H1 (cell line): ENCODE measurements at regions not wholly inside any gene's neighbourhood (a gene's known extent, or its start where the extent isn't known, plus 50 kb on each side); places are given as distances from the start of the nearest gene placed in this dataset.

Source experiments
- CTCF ChIA-PET: fragments of 300-600 bp; sonication (Branson Sonifier 250); formaldehyde crosslinking; loops from one replicate; lab custom pipeline; 2021; ENCODE audit not compliant: partially characterized antibody; lab: Charles Lee
- POLR2A ChIA-PET: fragments of 300-600 bp; sonication (Branson Sonifier 250); formaldehyde crosslinking; loops from one replicate; lab custom pipeline; 2021; ENCODE audit warnings: inconsistent platforms; ENCODE audit not compliant: partially characterized antibody; lab: Charles Lee
- DNase-seq, 2 experiments: peaks; one replicate each; pipeline versions ENCODE4 v3.0.0 to v3.0.0-alpha.2; 2010 to 2022; ENCODE audit warnings: low spot score in 2 of 2, low read depth in 1 of 2, mixed read lengths in 1 of 2
- FAIRE-seq: peaks from 2 replicates; lab custom pipeline; 2011; peaks lifted over from hg19 to GRCh38; lab: Jason Lieb, UNC
- H2AFZ ChIP-seq: 2 replicates; pipeline ENCODE4 v1.8.1; 2012; ENCODE audit warnings: low read length, inconsistent platforms
- H2AK5ac ChIP-seq: 2 replicates; pipeline ENCODE4 v1.6.1; 2013; ENCODE audit warnings: low read depth, low read length
- H2BK120ac ChIP-seq: replicated peaks from 2 replicates; pipeline ENCODE3; 2013; ENCODE audit warnings: low read depth, low read length, inconsistent platforms
- H2BK12ac ChIP-seq: 2 replicates; pipeline ENCODE4 v1.6.1; 2013; ENCODE audit warnings: low read depth, low read length
- H2BK15ac ChIP-seq: 2 replicates; pipeline ENCODE4 v1.6.1; 2013; ENCODE audit warnings: low read length
- H2BK20ac ChIP-seq: 2 replicates; pipeline ENCODE4 v1.6.1; 2013; ENCODE audit warnings: low read length
- H2BK5ac ChIP-seq: 2 replicates; pipeline ENCODE4 v1.6.1; 2013; ENCODE audit warnings: low read depth, low read length
- H3K14ac ChIP-seq: 2 replicates; pipeline ENCODE4 v1.6.1; 2013; ENCODE audit warnings: inconsistent platforms; ENCODE audit not compliant: insufficient read length
- H3K18ac ChIP-seq: 2 replicates; pipeline ENCODE4 v1.6.1; 2013; ENCODE audit warnings: low read length; ENCODE audit errors: extremely low read depth
- H3K23ac ChIP-seq: 2 replicates; pipeline ENCODE4 v1.6.1; 2013; ENCODE audit warnings: inconsistent platforms; ENCODE audit not compliant: insufficient read length
- H3K23me2 ChIP-seq: 2 replicates; pipeline ENCODE4 v1.6.1; 2013; ENCODE audit warnings: low read depth, low read length
- H3K27ac ChIP-seq: 2 replicates; pipeline ENCODE4 v1.6.1; 2011; ENCODE audit warnings: low read depth, low read length, inconsistent platforms
- H3K27me3 ChIP-seq, 4 experiments: replicated peaks in 1 of 4; 1 replicate in 1 of 4; 2 replicates in 3 of 4; pipeline versions ENCODE4 v1.6.1 to v1.8.1; 2011 to 2013; ENCODE audit warnings: low read length in 3 of 4, mild to moderate bottlenecking in 3 of 4, inconsistent platforms in 2 of 4, mixed read lengths in 2 of 4, moderate library complexity in 1 of 4; ENCODE audit not compliant: control insufficient read depth in 3 of 4, insufficient read depth in 3 of 4; ENCODE audit errors: extremely low read depth in 1 of 4
- H3K36me3 ChIP-seq, 4 experiments: 2 replicates each; pipeline versions ENCODE4 v1.6.1 to v1.8.1; 2011 to 2013; ENCODE audit warnings: mild to moderate bottlenecking in 4 of 4, low read length in 3 of 4, moderate library complexity in 2 of 4, control low read depth in 1 of 4, inconsistent platforms in 1 of 4; ENCODE audit not compliant: insufficient read depth in 4 of 4, control insufficient read depth in 2 of 4
- H3K4ac ChIP-seq: replicated peaks from 2 replicates; pipeline ENCODE3; 2013; ENCODE audit warnings: low read length, low read depth, mixed read lengths, inconsistent platforms; ENCODE audit not compliant: insufficient read length
- H3K4me1 ChIP-seq, 4 experiments: replicated peaks in 1 of 4; 1 replicate in 1 of 4; 2 replicates in 3 of 4; pipeline versions ENCODE4 v1.6.1 to v1.8.1; 2011 to 2013; ENCODE audit warnings: low read length in 3 of 4, inconsistent platforms in 2 of 4, mixed read lengths in 1 of 4; ENCODE audit not compliant: insufficient read depth in 4 of 4, control insufficient read depth in 3 of 4
- H3K4me2 ChIP-seq, 2 experiments: 2 replicates each; pipeline versions ENCODE4 v1.6.1 to v1.8.1; 2011 to 2013; ENCODE audit warnings: low read depth in 2 of 2, low read length in 2 of 2, control low read depth in 1 of 2, inconsistent platforms in 1 of 2, mild to moderate bottlenecking in 1 of 2; ENCODE audit not compliant: insufficient read depth in 1 of 2
- H3K4me3 ChIP-seq, 4 experiments: fragments of 200-600, 300-600 bp in 1 of 4; sonication (generic), shearing (Covaris generic), sonication (Bioruptor Twin) in 1 of 4; 2 replicates each; pipeline versions ENCODE4 v1.5.1 to v1.8.1; 2011 to 2016; ENCODE audit warnings: low read length in 4 of 4, low read depth in 3 of 4, control low read depth in 2 of 4, inconsistent platforms in 2 of 4, mild to moderate bottlenecking in 2 of 4, mixed read lengths in 1 of 4, moderate library complexity in 1 of 4; ENCODE audit not compliant: insufficient read depth in 2 of 4; ENCODE audit errors: extremely low read depth in 1 of 4
- H3K56ac ChIP-seq: replicated peaks from 2 replicates; pipeline ENCODE3; 2013; ENCODE audit warnings: low read depth, mild to moderate bottlenecking, mixed read lengths, low read length, inconsistent platforms; ENCODE audit not compliant: insufficient read length
- H3K79me1 ChIP-seq: 2 replicates; pipeline ENCODE4 v1.6.1; 2013; ENCODE audit warnings: low read depth, low read length, control low read depth
- H3K79me2 ChIP-seq, 2 experiments: 2 replicates each; pipeline versions ENCODE4 v1.6.1 to v1.8.1; 2012 to 2013; ENCODE audit warnings: low read length in 2 of 2, mild to moderate bottlenecking in 2 of 2, inconsistent platforms in 1 of 2; ENCODE audit not compliant: insufficient read depth in 2 of 2, control insufficient read depth in 1 of 2
- H3K9ac ChIP-seq, 4 experiments: replicated peaks in 1 of 4; 1 replicate in 1 of 4; 2 replicates in 3 of 4; pipeline versions ENCODE4 v1.6.1 to v1.8.1; 2011 to 2013; ENCODE audit warnings: low read depth in 3 of 4, low read length in 3 of 4, control low read depth in 2 of 4, mild to moderate bottlenecking in 2 of 4, moderate library complexity in 2 of 4, inconsistent platforms in 1 of 4; ENCODE audit errors: extremely low read depth in 1 of 4
- H3K9me3 ChIP-seq, 2 experiments: 2 replicates each; pipeline versions ENCODE4 v1.6.1 to v1.8.1; 2012 to 2013; ENCODE audit warnings: mild to moderate bottlenecking in 2 of 2, moderate library complexity in 2 of 2, control low read depth in 1 of 2, inconsistent platforms in 1 of 2, low read depth in 1 of 2, low read length in 1 of 2, mixed read lengths in 1 of 2; ENCODE audit not compliant: insufficient read depth in 2 of 2
- H4K20me1 ChIP-seq, 2 experiments: replicated peaks in 1 of 2; 2 replicates each; pipeline versions ENCODE3 to v1.8.1; 2011 to 2013; ENCODE audit warnings: inconsistent platforms in 2 of 2, low read length in 2 of 2, mild to moderate bottlenecking in 1 of 2; ENCODE audit not compliant: insufficient read depth in 2 of 2, control insufficient read depth in 1 of 2
- H4K5ac ChIP-seq: 2 replicates; pipeline ENCODE4 v1.6.1; 2013; ENCODE audit warnings: low read length, low read depth, mixed read lengths, inconsistent platforms; ENCODE audit not compliant: insufficient read length
- H4K8ac ChIP-seq: 2 replicates; pipeline ENCODE4 v1.8.0; 2013; ENCODE audit warnings: mild to moderate bottlenecking, moderate library complexity, low read length, inconsistent platforms; ENCODE audit not compliant: insufficient read depth; ENCODE audit errors: extremely low read depth
- H4K91ac ChIP-seq: replicated peaks from 2 replicates; pipeline ENCODE3; 2013; ENCODE audit warnings: low read length, mixed read lengths, inconsistent platforms; ENCODE audit not compliant: insufficient read length
- CHD1 ChIP-seq: IDR thresholded peaks from 2 replicates; pipeline ENCODE4 v1.6.1; 2012; ENCODE audit warnings: low read depth, low read length, improper control_type of control experiment
- GABPA ChIP-seq: IDR thresholded peaks from 2 replicates; pipeline ENCODE4 v1.6.1; 2011; ENCODE audit warnings: mild to moderate bottlenecking, low read length, moderate library complexity, borderline replicate concordance; ENCODE audit not compliant: insufficient read depth
- JUND ChIP-seq: IDR thresholded peaks from 2 replicates; pipeline ENCODE4 v1.6.1; 2011; ENCODE audit warnings: mild to moderate bottlenecking, improper control_type of control experiment, low read length
- KDM5A ChIP-seq: fragments of 200-600 bp; IDR thresholded peaks from 2 replicates; pipeline ENCODE4 v1.7.1; 2012; ENCODE audit warnings: mild to moderate bottlenecking, low read length, inconsistent platforms, mixed read lengths
- NANOG ChIP-seq: IDR thresholded peaks from 2 replicates; pipeline ENCODE4 v1.6.1; 2011; ENCODE audit warnings: low read length, low read depth, mild to moderate bottlenecking, inconsistent platforms; ENCODE audit not compliant: insufficient read depth, poor library complexity, severe bottlenecking
- POU5F1 ChIP-seq: IDR thresholded peaks from 2 replicates; pipeline ENCODE4 v1.6.1; 2011; ENCODE audit warnings: low read depth, mild to moderate bottlenecking, low read length, moderate library complexity
- RFX5 ChIP-seq: IDR thresholded peaks from 2 replicates; pipeline ENCODE4 v1.6.1; 2011; ENCODE audit warnings: low read depth, low read length, improper control_type of control experiment, borderline replicate concordance
- SIRT6 ChIP-seq: IDR thresholded peaks from one replicate; pipeline ENCODE4 v1.7.1; 2012; ENCODE audit warnings: low read length, inconsistent platforms
- SUZ12 ChIP-seq: fragments of 200-600 bp; sonication (generic); IDR thresholded peaks from 2 replicates; pipeline ENCODE4 v1.6.1; 2012; ENCODE audit warnings: mild to moderate bottlenecking, inconsistent platforms, low read length, moderate library complexity, mixed read lengths
- TAF7 ChIP-seq: optimal IDR thresholded peaks from 2 replicates; pipeline ENCODE3; 2011; ENCODE audit warnings: low read depth, mild to moderate bottlenecking, inconsistent platforms, low read length, moderate library complexity, borderline replicate concordance
- TBP ChIP-seq: IDR thresholded peaks from 2 replicates; pipeline ENCODE4 v1.6.1; 2011; ENCODE audit warnings: low read depth, low read length, improper control_type of control experiment
- WGBS, 2 experiments: shearing (Covaris generic) in 1 of 2; methylation state at CpG; one replicate each; pipeline versions ENCODE4 v1.1.6 to v1.1.7; 2013 to 2015; ENCODE audit warnings: low lambda C conversion rate in 2 of 2, mixed read lengths in 2 of 2, inconsistent platforms in 1 of 2, low coverage in 1 of 2, missing lambda C conversion rate in 1 of 2; ENCODE audit not compliant: insufficient replicate concordance in 2 of 2, insufficient coverage in 1 of 2, insufficient read length in 1 of 2; ENCODE audit errors: extremely low coverage in 1 of 2, missing lambda C conversion rate in 1 of 2; 5-methylcytosine and 5-hydroxymethylcytosine counted together
- TF ChIP-seq, protein P1 (sequence below): IDR thresholded peaks from 2 replicates; pipeline ENCODE4 v1.6.1; 2012; ENCODE audit warnings: inconsistent platforms

- H3K4me1 ChIP-seq, result no peaks in the 10 kb centered on the region
- no peak overlapping the region for H3K23ac ChIP-seq
- H3K23me2 ChIP-seq, result no peaks in the 10 kb centered on the region
- H3K36me3 ChIP-seq, result no peaks in the 10 kb centered on the region
- H3K27me3 ChIP-seq, result no peaks in the 10 kb centered on the region
- no peak overlapping the region for H3K4me3 ChIP-seq
- no peak overlapping the region for H3K4ac ChIP-seq
- ChIA-PET POLR2A (no interaction called here), CTCF (no interaction called here)
- H3K79me1 ChIP-seq, result no peaks in the 10 kb centered on the region
- H4K8ac ChIP-seq, result no peak overlapping the region
- no peak overlapping the region for H4K5ac ChIP-seq
- H2AK5ac ChIP-seq, result no peak overlapping the region
- no peak overlapping the region for H2BK15ac ChIP-seq
- no peak overlapping the region for H3K56ac ChIP-seq
- no peak overlapping the region for H2BK5ac ChIP-seq
- no peak overlapping the region for H3K27ac ChIP-seq
- no peak overlapping the region for H3K18ac ChIP-seq
- WGBS, 2 experiments, result 96% methylated on average over 3 of the region's 3 CpGs; no CpG with 5 or more reads in 1 of the 2 experiments
- no peaks in the 10 kb centered on the region for H3K79me2 ChIP-seq
- DNase-seq, result no peak
- no peak overlapping the region for H4K91ac ChIP-seq
- no peaks in the 10 kb centered on the region for H4K20me1 ChIP-seq
- no peak overlapping the region for H3K4me2 ChIP-seq
- H2BK20ac ChIP-seq, result no peak overlapping the region
- H2BK120ac ChIP-seq, result no peak overlapping the region
- no peak overlapping the region for H3K14ac ChIP-seq
- FAIRE-seq, result no peak
- no peaks in the 10 kb centered on the region for H3K9me3 ChIP-seq
- no peak overlapping the region for H2BK12ac ChIP-seq
- TF ChIP-seq NANOG, result no peak
- TF ChIP-seq SIRT6, result no peak
- TF ChIP-seq TBP, result no peak
- no peak for TF ChIP-seq KDM5A
- TF ChIP-seq TAF7, result no peak
- no peak for TF ChIP-seq JUND
- no peak for TF ChIP-seq GABPA
- TF ChIP-seq, protein P1, sequence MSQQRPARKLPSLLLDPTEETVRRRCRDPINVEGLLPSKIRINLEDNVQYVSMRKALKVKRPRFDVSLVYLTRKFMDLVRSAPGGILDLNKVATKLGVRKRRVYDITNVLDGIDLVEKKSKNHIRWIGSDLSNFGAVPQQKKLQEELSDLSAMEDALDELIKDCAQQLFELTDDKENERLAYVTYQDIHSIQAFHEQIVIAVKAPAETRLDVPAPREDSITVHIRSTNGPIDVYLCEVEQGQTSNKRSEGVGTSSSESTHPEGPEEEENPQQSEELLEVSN, result no peak
- TF ChIP-seq CHD1, result no peak
- no peak for TF ChIP-seq POU5F1
- no peak for TF ChIP-seq RFX5
- no peak for TF ChIP-seq SUZ12
- H2AFZ ChIP-seq, result peak overlapping the region; percentile 53; the same call in 1 of the 2 replicates
- H3K9ac ChIP-seq, result no peak overlapping the region
Measured at GRCh38 chr4:79666875-79667274, 258.8 kb upstream of the GK2 start.
